HL-60 (cell line): ENCODE measurements at regions not wholly inside any gene's neighbourhood (a gene's known extent, or its start where the extent isn't known, plus 50 kb on each side); places are given as distances from the start of the nearest gene placed in this dataset.
A peak's percentile ranks its signal among the peaks of the same experiment; 100 is the strongest.

Experiments
- DNase-seq, 2 experiments: peaks; one replicate each; pipeline ENCODE4 v3.0.0-alpha.2; 2010 to 2020; ENCODE audit warnings: low read depth in 1 of 2, low spot score in 1 of 2
- H3K27ac ChIP-seq: fragments of 250-450 bp; sonication (Bioruptor Pico); replicated peaks from 2 replicates; pipeline ENCODE4 v1.5.1; 2020; ENCODE audit warnings: mild to moderate bottlenecking, moderate library complexity
- H3K27me3 ChIP-seq: fragments of 250-450 bp; sonication (Bioruptor Pico); 2 replicates; pipeline ENCODE4 v1.5.1; 2021; ENCODE audit warnings: mild to moderate bottlenecking, moderate library complexity; ENCODE audit not compliant: insufficient read depth, poor library complexity, severe bottlenecking
- H3K4me3 ChIP-seq: replicated peaks from 2 replicates; pipeline ENCODE4 v1.5.1; 2011; ENCODE audit warnings: mild to moderate bottlenecking, control low read depth, low read length; ENCODE audit not compliant: insufficient read depth
- GABPA ChIP-seq: IDR thresholded peaks from 2 replicates; pipeline ENCODE4 v1.6.1; 2012; ENCODE audit warnings: low read depth
- POLR2AphosphoS5 ChIP-seq: IDR thresholded peaks from 2 replicates; pipeline ENCODE4 v1.6.1; 2012; ENCODE audit warnings: low read depth
- SPI1 ChIP-seq: IDR thresholded peaks from 2 replicates; pipeline ENCODE4 v1.6.1; 2012; ENCODE audit warnings: low read depth, mild to moderate bottlenecking, borderline replicate concordance
- TF ChIP-seq, protein P1 (sequence below): IDR thresholded peaks from 2 replicates; pipeline ENCODE4 v1.6.1; 2012; ENCODE audit warnings: low read depth; ENCODE audit not compliant: insufficient replicate concordance
- TF ChIP-seq, protein P2 (sequence below): IDR thresholded peaks from one replicate; pipeline ENCODE4 v1.5.1; 2011; ENCODE audit warnings: low read length, control low read depth, inconsistent platforms; ENCODE audit not compliant: insufficient read depth

DNA sequence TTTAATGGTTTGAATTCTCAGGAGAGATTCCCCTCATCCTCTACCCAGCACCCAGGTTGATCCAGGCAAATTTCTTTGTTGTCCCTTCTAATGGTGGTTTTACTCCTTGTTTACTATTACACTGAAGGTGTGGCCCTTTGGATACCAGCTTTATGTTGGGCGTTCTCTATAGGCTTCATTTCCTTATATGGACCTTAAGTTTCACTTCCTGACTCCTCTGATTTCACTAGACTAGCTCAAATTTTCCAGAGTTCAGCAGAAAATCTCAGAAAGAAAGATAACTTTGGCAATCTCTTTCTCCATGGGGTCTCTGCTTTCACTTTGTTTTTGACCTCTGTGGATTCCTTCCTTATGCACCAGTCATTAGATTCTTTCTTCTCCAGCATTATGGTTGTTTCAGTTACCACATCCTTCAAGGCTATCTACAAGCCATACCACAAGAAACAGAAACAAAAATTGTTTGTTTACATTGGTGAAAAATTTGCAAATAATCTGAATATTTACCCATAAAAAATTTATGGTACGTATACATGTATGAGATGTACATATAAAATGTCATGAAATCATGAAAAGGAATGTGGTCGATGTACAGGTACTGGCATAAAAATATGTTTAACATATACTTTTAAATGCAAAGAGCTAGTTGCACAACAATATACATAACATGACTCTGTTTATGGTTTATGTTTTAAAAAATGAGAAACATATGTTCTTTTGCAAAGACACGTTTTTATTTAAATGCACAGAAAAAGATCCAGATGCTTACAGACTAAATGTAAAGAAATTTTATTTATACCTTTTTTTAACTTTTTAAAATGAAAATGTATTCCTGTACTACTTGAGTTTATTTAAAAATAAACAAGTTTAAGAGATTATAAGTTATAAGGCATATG is 212.6 kb downstream of the LACC1 start:
- no peak overlapping the region for H3K27ac ChIP-seq
- no peaks in the 10 kb centered on the region for H3K27me3 ChIP-seq
- TF ChIP-seq SPI1: no peak
- TF ChIP-seq GABPA: no peak
- TF ChIP-seq, protein P1, sequence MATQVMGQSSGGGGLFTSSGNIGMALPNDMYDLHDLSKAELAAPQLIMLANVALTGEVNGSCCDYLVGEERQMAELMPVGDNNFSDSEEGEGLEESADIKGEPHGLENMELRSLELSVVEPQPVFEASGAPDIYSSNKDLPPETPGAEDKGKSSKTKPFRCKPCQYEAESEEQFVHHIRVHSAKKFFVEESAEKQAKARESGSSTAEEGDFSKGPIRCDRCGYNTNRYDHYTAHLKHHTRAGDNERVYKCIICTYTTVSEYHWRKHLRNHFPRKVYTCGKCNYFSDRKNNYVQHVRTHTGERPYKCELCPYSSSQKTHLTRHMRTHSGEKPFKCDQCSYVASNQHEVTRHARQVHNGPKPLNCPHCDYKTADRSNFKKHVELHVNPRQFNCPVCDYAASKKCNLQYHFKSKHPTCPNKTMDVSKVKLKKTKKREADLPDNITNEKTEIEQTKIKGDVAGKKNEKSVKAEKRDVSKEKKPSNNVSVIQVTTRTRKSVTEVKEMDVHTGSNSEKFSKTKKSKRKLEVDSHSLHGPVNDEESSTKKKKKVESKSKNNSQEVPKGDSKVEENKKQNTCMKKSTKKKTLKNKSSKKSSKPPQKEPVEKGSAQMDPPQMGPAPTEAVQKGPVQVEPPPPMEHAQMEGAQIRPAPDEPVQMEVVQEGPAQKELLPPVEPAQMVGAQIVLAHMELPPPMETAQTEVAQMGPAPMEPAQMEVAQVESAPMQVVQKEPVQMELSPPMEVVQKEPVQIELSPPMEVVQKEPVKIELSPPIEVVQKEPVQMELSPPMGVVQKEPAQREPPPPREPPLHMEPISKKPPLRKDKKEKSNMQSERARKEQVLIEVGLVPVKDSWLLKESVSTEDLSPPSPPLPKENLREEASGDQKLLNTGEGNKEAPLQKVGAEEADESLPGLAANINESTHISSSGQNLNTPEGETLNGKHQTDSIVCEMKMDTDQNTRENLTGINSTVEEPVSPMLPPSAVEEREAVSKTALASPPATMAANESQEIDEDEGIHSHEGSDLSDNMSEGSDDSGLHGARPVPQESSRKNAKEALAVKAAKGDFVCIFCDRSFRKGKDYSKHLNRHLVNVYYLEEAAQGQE: no peak
- no peak for TF ChIP-seq POLR2AphosphoS5
- TF ChIP-seq, protein P2, sequence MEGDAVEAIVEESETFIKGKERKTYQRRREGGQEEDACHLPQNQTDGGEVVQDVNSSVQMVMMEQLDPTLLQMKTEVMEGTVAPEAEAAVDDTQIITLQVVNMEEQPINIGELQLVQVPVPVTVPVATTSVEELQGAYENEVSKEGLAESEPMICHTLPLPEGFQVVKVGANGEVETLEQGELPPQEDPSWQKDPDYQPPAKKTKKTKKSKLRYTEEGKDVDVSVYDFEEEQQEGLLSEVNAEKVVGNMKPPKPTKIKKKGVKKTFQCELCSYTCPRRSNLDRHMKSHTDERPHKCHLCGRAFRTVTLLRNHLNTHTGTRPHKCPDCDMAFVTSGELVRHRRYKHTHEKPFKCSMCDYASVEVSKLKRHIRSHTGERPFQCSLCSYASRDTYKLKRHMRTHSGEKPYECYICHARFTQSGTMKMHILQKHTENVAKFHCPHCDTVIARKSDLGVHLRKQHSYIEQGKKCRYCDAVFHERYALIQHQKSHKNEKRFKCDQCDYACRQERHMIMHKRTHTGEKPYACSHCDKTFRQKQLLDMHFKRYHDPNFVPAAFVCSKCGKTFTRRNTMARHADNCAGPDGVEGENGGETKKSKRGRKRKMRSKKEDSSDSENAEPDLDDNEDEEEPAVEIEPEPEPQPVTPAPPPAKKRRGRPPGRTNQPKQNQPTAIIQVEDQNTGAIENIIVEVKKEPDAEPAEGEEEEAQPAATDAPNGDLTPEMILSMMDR: no peak
- DNase-seq: no peak
- H3K4me3 ChIP-seq: no peak overlapping the region

DNA sequence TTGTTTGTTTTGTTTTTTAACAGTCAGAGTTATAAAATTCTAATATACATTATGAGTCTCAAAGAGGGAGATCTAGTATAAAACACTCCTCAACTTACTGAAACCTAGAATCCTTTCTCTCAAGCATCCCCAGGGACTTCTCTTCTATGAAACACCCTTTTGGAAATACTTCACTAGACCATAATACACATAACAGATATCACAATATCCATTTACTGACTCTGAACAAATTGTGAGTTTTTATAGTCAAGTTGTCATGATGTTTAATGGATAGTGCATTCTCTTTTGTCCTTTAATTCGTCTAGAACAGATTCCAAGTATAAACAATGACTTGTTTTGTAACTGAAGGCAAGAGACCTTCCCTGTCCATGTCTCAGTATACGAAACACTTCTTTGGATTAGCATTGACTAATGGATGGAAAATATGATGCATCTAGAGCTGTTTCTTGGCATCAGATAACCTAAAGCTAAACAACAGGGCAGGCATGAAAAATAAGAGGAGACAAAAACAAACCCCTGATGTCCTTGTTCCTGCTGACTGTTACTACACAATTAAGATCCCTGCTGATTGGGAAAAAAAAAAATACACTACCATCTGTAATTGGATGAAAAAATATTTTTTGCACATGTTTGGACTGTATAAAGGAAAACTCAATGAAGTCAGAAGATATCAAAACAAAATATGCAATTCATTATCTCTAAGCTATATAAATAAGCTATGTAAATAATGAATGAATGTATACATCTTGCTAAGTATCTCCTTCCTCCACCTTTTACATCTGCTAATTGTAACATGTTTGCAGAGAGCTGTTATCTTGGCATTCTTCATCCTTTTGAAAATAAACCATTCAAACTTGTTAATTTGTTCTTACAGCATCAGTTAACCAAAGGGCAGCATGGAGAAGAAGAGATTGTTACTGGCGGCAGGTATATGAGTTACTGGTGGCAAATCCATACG is 214.2 kb downstream of the LACC1 start:
- no peak overlapping the region for H3K4me3 ChIP-seq
- H3K27me3 ChIP-seq: no peaks in the 10 kb centered on the region
- no peak for DNase-seq
- TF ChIP-seq, protein P2: no peak
- TF ChIP-seq SPI1: no peak
- TF ChIP-seq POLR2AphosphoS5: no peak
- no peak for TF ChIP-seq GABPA
- TF ChIP-seq, protein P1: no peak
- no peak overlapping the region for H3K27ac ChIP-seq

DNA sequence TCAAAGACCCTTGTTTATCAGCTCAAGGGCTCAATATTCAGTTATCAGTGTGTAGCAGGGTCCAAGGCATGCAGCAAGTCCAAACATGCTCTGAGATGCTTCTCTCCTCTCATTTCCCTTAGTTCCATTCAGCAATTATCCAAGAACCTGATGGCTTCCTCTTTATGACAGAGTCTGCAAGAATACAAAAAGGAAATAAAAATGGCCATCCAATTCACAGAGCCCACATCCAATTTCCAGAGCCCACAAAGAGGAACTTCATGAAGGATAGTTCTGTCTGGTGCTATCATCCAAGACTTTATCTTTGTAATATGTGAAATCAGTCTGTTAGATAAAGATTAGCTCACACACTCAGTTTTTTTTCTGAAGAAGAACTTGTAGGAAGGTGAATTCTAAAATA is 217.2 kb downstream of the LACC1 start:
- Histone ChIP-seq H3K4me3 (no peak overlapping the region), H3K27me3 (no peaks in the 10 kb centered on the region), H3K27ac (no peak overlapping the region)
- TF ChIP-seq, protein P1: no peak
- peak; percentile 35; the same call in 1 of the 2 replicates for TF ChIP-seq SPI1
- no peak for DNase-seq
